Neuronal stem cell (in vitro differentiated cells): ENCODE measurements at regions not wholly inside any gene's neighbourhood (a gene's known extent, or its start where the extent isn't known, plus 50 kb on each side); places are given as distances from the start of the nearest gene placed in this dataset.

Experiments
- DNase-seq: peaks from one replicate; pipeline ENCODE4 v3.0.0-alpha.2; 2013; ENCODE audit warnings: low spot score
- H2AFZ ChIP-seq: one replicate; pipeline ENCODE4 v1.6.1; 2013; ENCODE audit warnings: mild to moderate bottlenecking, low read length, inconsistent platforms
- H2AK5ac ChIP-seq: 2 replicates; pipeline ENCODE4 v1.6.1; 2013; ENCODE audit warnings: low read depth, mild to moderate bottlenecking, inconsistent platforms, low read length, moderate library complexity, mixed read lengths
- H2BK120ac ChIP-seq: 2 replicates; pipeline ENCODE4 v1.6.1; 2013; ENCODE audit warnings: low read depth, mild to moderate bottlenecking, inconsistent platforms, low read length, moderate library complexity, mixed read lengths
- H2BK12ac ChIP-seq: one replicate; pipeline ENCODE4 v1.6.1; 2013; ENCODE audit warnings: low read length, inconsistent platforms
- H2BK15ac ChIP-seq: 2 replicates; pipeline ENCODE4 v1.6.1; 2013; ENCODE audit warnings: mild to moderate bottlenecking, low read length, inconsistent platforms, mixed read lengths
- H2BK5ac ChIP-seq: one replicate; pipeline ENCODE4 v1.6.1; 2013; ENCODE audit warnings: inconsistent platforms, mild to moderate bottlenecking, low read length, moderate library complexity
- H3K14ac ChIP-seq: one replicate; pipeline ENCODE4 v1.6.1; 2013; ENCODE audit warnings: low read length, inconsistent platforms
- H3K18ac ChIP-seq: 2 replicates; pipeline ENCODE4 v1.6.1; 2013; ENCODE audit warnings: low read length, inconsistent platforms
- H3K23ac ChIP-seq: 2 replicates; pipeline ENCODE4 v1.6.1; 2013; ENCODE audit warnings: low read depth, mild to moderate bottlenecking, mixed read lengths, low read length, inconsistent platforms; ENCODE audit not compliant: poor library complexity
- H3K27ac ChIP-seq: replicated peaks from 3 replicates; pipeline ENCODE4 v1.5.1; 2013; ENCODE audit warnings: low read length, inconsistent platforms
- H3K27me3 ChIP-seq, 3 experiments: 2 replicates each; pipeline ENCODE4 v1.6.1; 2013; ENCODE audit warnings: low read length in 3 of 3, mild to moderate bottlenecking in 2 of 3, inconsistent platforms in 1 of 3, low read depth in 1 of 3, mixed read lengths in 1 of 3, moderate library complexity in 1 of 3; ENCODE audit not compliant: control insufficient read depth in 3 of 3, insufficient read depth in 3 of 3
- H3K36me3 ChIP-seq, 2 donors: replicated peaks in 1 of 2; 2 replicates each; pipeline ENCODE4 v1.6.1; 2013; ENCODE audit warnings: low read length in 2 of 2; ENCODE audit not compliant: control insufficient read depth in 2 of 2, insufficient read depth in 2 of 2
- H3K4ac ChIP-seq: 2 replicates; pipeline ENCODE4 v1.6.1; 2013; ENCODE audit warnings: inconsistent platforms, mild to moderate bottlenecking, low read length, moderate library complexity
- H3K4me1 ChIP-seq, 2 donors: 1 replicate in 1 of 2; 2 replicates in 1 of 2; pipeline ENCODE4 v1.6.1; 2013; ENCODE audit warnings: low read length in 2 of 2, low read depth in 1 of 2; ENCODE audit not compliant: control insufficient read depth in 2 of 2, insufficient read depth in 1 of 2
- H3K4me2 ChIP-seq: one replicate; pipeline ENCODE4 v1.6.1; 2013; ENCODE audit warnings: mild to moderate bottlenecking, low read length, inconsistent platforms; ENCODE audit not compliant: insufficient read depth, poor library complexity, severe bottlenecking
- H3K4me3 ChIP-seq, 2 donors: 2 replicates each; pipeline ENCODE4 v1.5.1; 2013; ENCODE audit warnings: low read length in 2 of 2, mild to moderate bottlenecking in 2 of 2, inconsistent platforms in 1 of 2, moderate library complexity in 1 of 2
- H3K79me1 ChIP-seq: one replicate; pipeline ENCODE4 v1.6.1; 2013; ENCODE audit warnings: low read depth, mild to moderate bottlenecking, inconsistent platforms, low read length, moderate library complexity
- H3K9ac ChIP-seq: one replicate; pipeline ENCODE4 v1.6.1; 2013; ENCODE audit warnings: mild to moderate bottlenecking, low read depth, low read length, inconsistent platforms; ENCODE audit not compliant: poor library complexity
- H3K9me3 ChIP-seq, 2 donors: replicated peaks in 1 of 2; 2 replicates each; pipeline versions ENCODE3 to v1.6.1; 2013; ENCODE audit warnings: low read length in 2 of 2, mild to moderate bottlenecking in 2 of 2, inconsistent platforms in 1 of 2, low read depth in 1 of 2, mixed read lengths in 1 of 2, moderate library complexity in 1 of 2; ENCODE audit not compliant: control insufficient read depth in 2 of 2, insufficient read depth in 1 of 2
- H4K8ac ChIP-seq: one replicate; pipeline ENCODE4 v1.6.1; 2013; ENCODE audit warnings: low read depth, mild to moderate bottlenecking, inconsistent platforms, low read length, moderate library complexity
- H4K91ac ChIP-seq: one replicate; pipeline ENCODE4 v1.6.1; 2013; ENCODE audit warnings: low read length, low read depth, mild to moderate bottlenecking, inconsistent platforms; ENCODE audit not compliant: poor library complexity
- WGBS, 2 donors: extraction: QIAGEN DNeasy Blood & Tissue Kit; methylation state at CpG; one replicate each; pipeline ENCODE4 v1.1.7; 2013; ENCODE audit warnings: missing lambda C conversion rate in 2 of 2, mixed read lengths in 1 of 2; ENCODE audit not compliant: insufficient read length in 2 of 2, insufficient replicate concordance in 1 of 2; ENCODE audit errors: extremely low coverage in 2 of 2; 5-methylcytosine and 5-hydroxymethylcytosine counted together

DNA sequence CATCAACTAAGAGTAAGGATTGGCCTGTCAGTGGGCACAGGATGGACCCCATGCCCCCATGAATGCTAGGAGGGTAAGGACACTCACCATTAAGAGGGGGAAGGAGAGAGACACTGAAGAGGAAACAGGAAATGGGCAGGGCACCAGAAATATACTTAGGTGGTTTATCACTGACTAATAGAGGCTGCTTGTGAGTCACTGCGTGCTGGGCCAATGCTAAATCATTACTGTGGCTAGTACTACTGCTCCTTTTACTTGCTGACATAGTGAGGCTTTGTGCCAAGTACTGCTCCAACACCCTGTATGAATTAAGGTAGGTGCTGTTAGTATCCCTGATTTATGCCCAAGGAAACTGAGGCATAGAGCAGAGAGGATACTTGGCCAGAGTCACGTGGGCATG is 130.4 kb upstream of the FRMPD4 start:
- no peaks in the 10 kb centered on the region for H3K79me1 ChIP-seq
- H4K91ac ChIP-seq: no peak overlapping the region
- WGBS, 2 donors: no CpG with 5 or more reads among the region's 2 CpGs
- no peak overlapping the region for H4K8ac ChIP-seq
- no peaks in the 10 kb centered on the region for H3K4me1 ChIP-seq
- H3K27ac ChIP-seq: no peak overlapping the region
- H3K36me3 ChIP-seq: no peaks in the 10 kb centered on the region
- no peak overlapping the region for H3K4me3 ChIP-seq
- H3K4me2 ChIP-seq: no peak overlapping the region
- no peak overlapping the region for H2BK15ac ChIP-seq
- no peak overlapping the region for H3K9ac ChIP-seq
- no peak overlapping the region for H3K18ac ChIP-seq
- no peak overlapping the region for H2BK120ac ChIP-seq
- H3K9me3 ChIP-seq: no peaks in the 10 kb centered on the region
- H3K4ac ChIP-seq: no peak overlapping the region
- DNase-seq: no peak
- H3K14ac ChIP-seq: no peak overlapping the region
- no peak overlapping the region for H2AK5ac ChIP-seq
- no peak overlapping the region for H2BK5ac ChIP-seq
- no peak overlapping the region for H2BK12ac ChIP-seq
- no peak overlapping the region for H3K23ac ChIP-seq
- no peak overlapping the region for H2AFZ ChIP-seq
- no peaks in the 10 kb centered on the region for H3K27me3 ChIP-seq

GRCh38 chrX:12010436-12010835 is 127.8 kb upstream of the FRMPD4 start:
- WGBS, 2 donors: no CpG with 5 or more reads among the region's 1 CpG

GRCh38 chrX:12011075-12011474 is 127.2 kb upstream of the FRMPD4 start:
- Histone ChIP-seq H4K8ac (no peak overlapping the region), H3K14ac (no peak overlapping the region), H2AK5ac (no peak overlapping the region), H3K9ac (no peak overlapping the region), H3K23ac (no peak overlapping the region), H3K4ac (no peak overlapping the region), H2BK15ac (no peak overlapping the region), H3K4me1 (no peaks in the 10 kb centered on the region), H3K4me3 (no peak overlapping the region), H3K79me1 (no peaks in the 10 kb centered on the region), H2BK120ac (no peak overlapping the region), H2BK12ac (no peak overlapping the region), H3K27ac (no peak overlapping the region), H3K27me3 (no peaks in the 10 kb centered on the region), H3K9me3 (no peaks in the 10 kb centered on the region), H3K4me2 (no peak overlapping the region), H4K91ac (no peak overlapping the region), H2BK5ac (no peak overlapping the region), H3K18ac (no peak overlapping the region), H2AFZ (no peak overlapping the region), H3K36me3 (no peaks in the 10 kb centered on the region)
- no peak for DNase-seq
- no CpG with 5 or more reads among the region's 2 CpGs for WGBS, 2 donors

More at GRCh38 chrX:12010436-12010835, 127.8 kb upstream of the FRMPD4 start:
- H4K91ac ChIP-seq: no peak overlapping the region
- H2BK12ac ChIP-seq: no peak overlapping the region
- no peak overlapping the region for H2BK120ac ChIP-seq
- DNase-seq: no peak
- H3K27me3 ChIP-seq: no peaks in the 10 kb centered on the region
- no peaks in the 10 kb centered on the region for H3K36me3 ChIP-seq
- H3K4me2 ChIP-seq: no peak overlapping the region
- H2BK5ac ChIP-seq: no peak overlapping the region
- no peak overlapping the region for H3K14ac ChIP-seq
- no peaks in the 10 kb centered on the region for H3K79me1 ChIP-seq
- H2AK5ac ChIP-seq: no peak overlapping the region
- no peaks in the 10 kb centered on the region for H3K4me1 ChIP-seq
- H4K8ac ChIP-seq: no peak overlapping the region
- no peak overlapping the region for H3K18ac ChIP-seq
- no peak overlapping the region for H3K23ac ChIP-seq
- H2AFZ ChIP-seq: no peak overlapping the region
- H3K9ac ChIP-seq: no peak overlapping the region
- H3K9me3 ChIP-seq: no peaks in the 10 kb centered on the region
- no peak overlapping the region for H3K27ac ChIP-seq
- no peak overlapping the region for H3K4ac ChIP-seq
- no peak overlapping the region for H2BK15ac ChIP-seq
- no peak overlapping the region for H3K4me3 ChIP-seq

- no peak overlapping the region for H2BK12ac ChIP-seq
- H2BK15ac ChIP-seq: no peak overlapping the region
- no peaks in the 10 kb centered on the region for H3K27me3 ChIP-seq
- WGBS, 2 donors: no CpG with 5 or more reads among the region's 2 CpGs
- no peak overlapping the region for H3K23ac ChIP-seq
- H3K4ac ChIP-seq: no peak overlapping the region
- no peak overlapping the region for H3K9ac ChIP-seq
- H3K36me3 ChIP-seq: no peaks in the 10 kb centered on the region
- H3K4me1 ChIP-seq: no peaks in the 10 kb centered on the region
- no peak overlapping the region for H2AK5ac ChIP-seq
- no peak overlapping the region for H3K18ac ChIP-seq
- H2BK120ac ChIP-seq: no peak overlapping the region
- no peak overlapping the region for H3K14ac ChIP-seq
- H3K4me2 ChIP-seq: no peak overlapping the region
- H3K27ac ChIP-seq: no peak overlapping the region
- no peak overlapping the region for H2AFZ ChIP-seq
- no peak for DNase-seq
- no peaks in the 10 kb centered on the region for H3K9me3 ChIP-seq
- H3K79me1 ChIP-seq: no peaks in the 10 kb centered on the region
- no peak overlapping the region for H4K8ac ChIP-seq
- H2BK5ac ChIP-seq: no peak overlapping the region
- H3K4me3 ChIP-seq: no peak overlapping the region
- H4K91ac ChIP-seq: no peak overlapping the region
These were observed 125.1 kb upstream of the FRMPD4 start for GRCh38 chrX:12013211-12013618.
